ENCODE measurements at regions not wholly inside any gene's neighbourhood (a gene's known extent, or its start where the extent isn't known, plus 50 kb on each side); places are given as distances from the start of the nearest gene placed in this dataset.
A peak's percentile ranks its signal among the peaks of the same experiment; 100 is the strongest.
"Not testable (repeated sequence)": the region's sequence is repeated elsewhere in the genome, so short reads cannot be mapped to it uniquely, and the experiment has no call there.

- DNase-seq, result no peak
Measured at GRCh38 chr4:89491761-89492160, 184.2 kb upstream of the GPRIN3 start.

GRCh38 chr4:89489921-89490431 is 182.4 kb upstream of the GPRIN3 start:
- not testable (repeated sequence) for DNase-seq

GRCh38 chr4:89489338-89489771 is 181.8 kb upstream of the GPRIN3 start:
- peak; percentile 62 for DNase-seq

GRCh38 chr4:89488736-89489135 is 181.1 kb upstream of the GPRIN3 start:
- peak; percentile 56 for DNase-seq

GRCh38 chr4:89486673-89487072 is 179.1 kb upstream of the GPRIN3 start:
- no peak for DNase-seq

GRCh38 chr4:89486042-89486441 is 178.4 kb upstream of the GPRIN3 start:
- DNase-seq, result peak; percentile 73

GRCh38 chr4:89483833-89484232 is 176.2 kb upstream of the GPRIN3 start:
- DNase-seq, result no peak

- no peak for DNase-seq
Measured at GRCh38 chr4:89482926-89483595, 175.5 kb upstream of the GPRIN3 start.

GRCh38 chr4:89482251-89482650 is 174.7 kb upstream of the GPRIN3 start:
- peak; percentile 70 for DNase-seq

- peak; percentile 85 for DNase-seq
Measured at GRCh38 chr4:89469930-89470375, 162.4 kb upstream of the GPRIN3 start.

GRCh38 chr4:89469516-89469915 is 161.9 kb upstream of the GPRIN3 start:
- peak; percentile 46 for DNase-seq

GRCh38 chr4:89468602-89469001 is 161.0 kb upstream of the GPRIN3 start:
- no peak for DNase-seq

GRCh38 chr4:89463341-89463740 is 155.7 kb upstream of the GPRIN3 start:
- DNase-seq, result no peak

- no peak for DNase-seq
Measured at GRCh38 chr4:89447543-89447942, 139.9 kb upstream of the GPRIN3 start.

- no peak for DNase-seq
Measured at GRCh38 chr4:89446193-89446592, 138.6 kb upstream of the GPRIN3 start.

- DNase-seq, result no peak
Measured at GRCh38 chr4:89439533-89439932, 131.9 kb upstream of the GPRIN3 start.

- DNase-seq, result peak; percentile 83
Measured at GRCh38 chr4:89438102-89438831, 130.7 kb upstream of the GPRIN3 start.

- peak; percentile 71 for DNase-seq
Measured at GRCh38 chr4:89434364-89434988, 126.9 kb upstream of the GPRIN3 start.

- no peak for DNase-seq
Measured at GRCh38 chr4:89427782-89428181, 120.2 kb upstream of the GPRIN3 start.

- DNase-seq, result no peak
Measured at GRCh38 chr4:89425023-89425422, 117.4 kb upstream of the GPRIN3 start.

GRCh38 chr4:89422441-89422990 is 114.9 kb upstream of the GPRIN3 start:
- no peak for DNase-seq

- DNase-seq, result no peak
Measured at GRCh38 chr4:89420507-89420906, 112.9 kb upstream of the GPRIN3 start.

GRCh38 chr4:89419111-89419695 is 111.6 kb upstream of the GPRIN3 start:
- DNase-seq, result no peak

All from hematopoietic multipotent progenitor cell treated with erythropoietin and hydrocortisone succinate and interleukin-3 and kit ligand, for 4 days (in vitro differentiated cells).